ENCODE measurements at regions not wholly inside any gene's neighbourhood (a gene's known extent, or its start where the extent isn't known, plus 50 kb on each side); places are given as distances from the start of the nearest gene placed in this dataset.
"Not testable (repeated sequence)": the region's sequence is repeated elsewhere in the genome, so short reads cannot be mapped to it uniquely, and the experiment has no call there.

- DNase-seq = no peak
Measured at GRCh38 chr1:187971851-187972250, 1143.1 kb downstream of the PLA2G4A start.

GRCh38 chr1:187977298-187977697, 1148.5 kb downstream of the PLA2G4A start:
- DNase-seq = no peak

GRCh38 chr1:187985145-187985896, 1156.6 kb downstream of the PLA2G4A start:
- no peak for DNase-seq

- DNase-seq = no peak
Measured at GRCh38 chr1:187985897-187986654, 1157.3 kb downstream of the PLA2G4A start.

- no peak for DNase-seq
Measured at GRCh38 chr1:187987236-187987776, 1158.6 kb downstream of the PLA2G4A start.

- DNase-seq = no peak
Measured at GRCh38 chr1:187991944-187992343, 1163.2 kb downstream of the PLA2G4A start.

- DNase-seq = no peak
Measured at GRCh38 chr1:187996780-187997179, 1168.0 kb downstream of the PLA2G4A start.

- peak in 1 of 2 experiments; percentile 60 for DNase-seq
Measured at GRCh38 chr1:187999973-188000372, 1171.2 kb downstream of the PLA2G4A start.

GRCh38 chr1:188003687-188004086, 1174.9 kb downstream of the PLA2G4A start:
- DNase-seq = not testable (repeated sequence)

- no peak for DNase-seq
Measured at GRCh38 chr1:188004849-188005248, 1176.1 kb downstream of the PLA2G4A start.

- no peak for DNase-seq
Measured at GRCh38 chr1:188006354-188006753, 1177.6 kb downstream of the PLA2G4A start.

GRCh38 chr1:188013222-188013849, 1184.6 kb downstream of the PLA2G4A start:
- DNase-seq = not testable (repeated sequence)

- no peak for DNase-seq
Measured at GRCh38 chr1:188017921-188018320, 1189.2 kb downstream of the PLA2G4A start.

GRCh38 chr1:188022661-188023060, 1193.9 kb downstream of the PLA2G4A start:
- DNase-seq = no peak

- DNase-seq = no peak
Measured at GRCh38 chr1:188023206-188023605, 1194.5 kb downstream of the PLA2G4A start.

GRCh38 chr1:188027613-188028012, 1198.9 kb downstream of the PLA2G4A start:
- no peak for DNase-seq

GRCh38 chr1:188037572-188037971, 1208.8 kb downstream of the PLA2G4A start:
- DNase-seq = not testable (repeated sequence)

GRCh38 chr1:188043536-188044245, 1214.9 kb downstream of the PLA2G4A start:
- DNase-seq = no peak

GRCh38 chr1:188050250-188050649, 1221.5 kb downstream of the PLA2G4A start:
- no peak for DNase-seq

GRCh38 chr1:188056011-188056410, 1227.3 kb downstream of the PLA2G4A start:
- no peak for DNase-seq

GRCh38 chr1:188058801-188059200, 1230.1 kb downstream of the PLA2G4A start:
- DNase-seq = no peak

- DNase-seq = no peak
Measured at GRCh38 chr1:188061881-188062280, 1233.1 kb downstream of the PLA2G4A start.

- no peak for DNase-seq
Measured at GRCh38 chr1:188062456-188062855, 1233.7 kb downstream of the PLA2G4A start.

Data from NCI-H446 (cell line).